H1 (cell line): ENCODE measurements at regions not wholly inside any gene's neighbourhood (a gene's known extent, or its start where the extent isn't known, plus 50 kb on each side); places are given as distances from the start of the nearest gene placed in this dataset.

Source experiments
- POU5F1 ChIP-seq: IDR thresholded peaks from 2 replicates; pipeline ENCODE4 v1.6.1; 2011; ENCODE audit warnings: low read depth, mild to moderate bottlenecking, low read length, moderate library complexity
- RBBP5 ChIP-seq: IDR thresholded peaks from 2 replicates; pipeline ENCODE4 v1.7.1; 2012; ENCODE audit warnings: low read depth, mild to moderate bottlenecking, inconsistent platforms, low read length, moderate library complexity, borderline replicate concordance
- RNF2 ChIP-seq: fragments of 200-900, 300-1000 bp; sonication (generic); IDR thresholded peaks from 2 replicates; pipeline ENCODE4 v1.7.1; 2016; ENCODE audit warnings: borderline replicate concordance, low read depth, mild to moderate bottlenecking, antibody characterized with exemption, low read length; ENCODE audit not compliant: poor library complexity, severe bottlenecking; ENCODE audit errors: missing control alignments
- SIX5 ChIP-seq: IDR thresholded peaks from 2 replicates; pipeline ENCODE4 v1.6.1; 2011; ENCODE audit warnings: mild to moderate bottlenecking, low read depth, low read length
- TCF12 ChIP-seq: IDR thresholded peaks from 2 replicates; pipeline ENCODE4 v1.6.1; 2011; ENCODE audit warnings: low read depth, mild to moderate bottlenecking, low read length
- TF ChIP-seq, protein P1 (sequence below): fragments of 300-600 bp; sonication (generic); IDR thresholded peaks from 2 replicates; pipeline ENCODE4 v1.7.1; 2012; ENCODE audit warnings: low read length, moderate library complexity, mild to moderate bottlenecking, inconsistent platforms; ENCODE audit not compliant: insufficient replicate concordance
- TF ChIP-seq, protein P2 (sequence below): IDR thresholded peaks from 2 replicates; pipeline ENCODE4 v1.6.1; 2012; ENCODE audit warnings: inconsistent platforms
- TF ChIP-seq, protein P3 (sequence below): IDR thresholded peaks from 2 replicates; pipeline ENCODE4 v1.6.1; 2012; ENCODE audit warnings: low read length, inconsistent platforms

DNA sequence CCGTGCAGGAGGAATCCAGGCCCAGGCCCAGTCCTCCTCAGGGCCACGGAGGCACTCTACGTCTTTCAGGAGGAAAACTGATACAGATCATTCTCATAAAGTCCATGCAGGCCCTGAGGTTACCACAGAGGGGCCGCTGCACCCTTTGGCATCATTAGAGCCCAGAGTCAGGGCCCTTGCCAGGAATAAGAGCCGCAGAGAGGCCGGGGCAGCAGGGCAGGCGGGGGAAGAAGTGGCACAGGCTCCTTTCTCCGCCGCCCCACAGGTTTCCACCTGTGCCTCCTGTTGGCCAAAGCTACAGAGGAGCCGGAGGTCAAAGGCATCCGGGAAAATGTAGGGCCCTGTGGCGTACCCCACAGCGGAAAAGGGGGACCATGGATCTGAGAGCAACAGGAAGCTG lies 366.6 kb upstream of the SHH start (continued):
- TF ChIP-seq, protein P1, sequence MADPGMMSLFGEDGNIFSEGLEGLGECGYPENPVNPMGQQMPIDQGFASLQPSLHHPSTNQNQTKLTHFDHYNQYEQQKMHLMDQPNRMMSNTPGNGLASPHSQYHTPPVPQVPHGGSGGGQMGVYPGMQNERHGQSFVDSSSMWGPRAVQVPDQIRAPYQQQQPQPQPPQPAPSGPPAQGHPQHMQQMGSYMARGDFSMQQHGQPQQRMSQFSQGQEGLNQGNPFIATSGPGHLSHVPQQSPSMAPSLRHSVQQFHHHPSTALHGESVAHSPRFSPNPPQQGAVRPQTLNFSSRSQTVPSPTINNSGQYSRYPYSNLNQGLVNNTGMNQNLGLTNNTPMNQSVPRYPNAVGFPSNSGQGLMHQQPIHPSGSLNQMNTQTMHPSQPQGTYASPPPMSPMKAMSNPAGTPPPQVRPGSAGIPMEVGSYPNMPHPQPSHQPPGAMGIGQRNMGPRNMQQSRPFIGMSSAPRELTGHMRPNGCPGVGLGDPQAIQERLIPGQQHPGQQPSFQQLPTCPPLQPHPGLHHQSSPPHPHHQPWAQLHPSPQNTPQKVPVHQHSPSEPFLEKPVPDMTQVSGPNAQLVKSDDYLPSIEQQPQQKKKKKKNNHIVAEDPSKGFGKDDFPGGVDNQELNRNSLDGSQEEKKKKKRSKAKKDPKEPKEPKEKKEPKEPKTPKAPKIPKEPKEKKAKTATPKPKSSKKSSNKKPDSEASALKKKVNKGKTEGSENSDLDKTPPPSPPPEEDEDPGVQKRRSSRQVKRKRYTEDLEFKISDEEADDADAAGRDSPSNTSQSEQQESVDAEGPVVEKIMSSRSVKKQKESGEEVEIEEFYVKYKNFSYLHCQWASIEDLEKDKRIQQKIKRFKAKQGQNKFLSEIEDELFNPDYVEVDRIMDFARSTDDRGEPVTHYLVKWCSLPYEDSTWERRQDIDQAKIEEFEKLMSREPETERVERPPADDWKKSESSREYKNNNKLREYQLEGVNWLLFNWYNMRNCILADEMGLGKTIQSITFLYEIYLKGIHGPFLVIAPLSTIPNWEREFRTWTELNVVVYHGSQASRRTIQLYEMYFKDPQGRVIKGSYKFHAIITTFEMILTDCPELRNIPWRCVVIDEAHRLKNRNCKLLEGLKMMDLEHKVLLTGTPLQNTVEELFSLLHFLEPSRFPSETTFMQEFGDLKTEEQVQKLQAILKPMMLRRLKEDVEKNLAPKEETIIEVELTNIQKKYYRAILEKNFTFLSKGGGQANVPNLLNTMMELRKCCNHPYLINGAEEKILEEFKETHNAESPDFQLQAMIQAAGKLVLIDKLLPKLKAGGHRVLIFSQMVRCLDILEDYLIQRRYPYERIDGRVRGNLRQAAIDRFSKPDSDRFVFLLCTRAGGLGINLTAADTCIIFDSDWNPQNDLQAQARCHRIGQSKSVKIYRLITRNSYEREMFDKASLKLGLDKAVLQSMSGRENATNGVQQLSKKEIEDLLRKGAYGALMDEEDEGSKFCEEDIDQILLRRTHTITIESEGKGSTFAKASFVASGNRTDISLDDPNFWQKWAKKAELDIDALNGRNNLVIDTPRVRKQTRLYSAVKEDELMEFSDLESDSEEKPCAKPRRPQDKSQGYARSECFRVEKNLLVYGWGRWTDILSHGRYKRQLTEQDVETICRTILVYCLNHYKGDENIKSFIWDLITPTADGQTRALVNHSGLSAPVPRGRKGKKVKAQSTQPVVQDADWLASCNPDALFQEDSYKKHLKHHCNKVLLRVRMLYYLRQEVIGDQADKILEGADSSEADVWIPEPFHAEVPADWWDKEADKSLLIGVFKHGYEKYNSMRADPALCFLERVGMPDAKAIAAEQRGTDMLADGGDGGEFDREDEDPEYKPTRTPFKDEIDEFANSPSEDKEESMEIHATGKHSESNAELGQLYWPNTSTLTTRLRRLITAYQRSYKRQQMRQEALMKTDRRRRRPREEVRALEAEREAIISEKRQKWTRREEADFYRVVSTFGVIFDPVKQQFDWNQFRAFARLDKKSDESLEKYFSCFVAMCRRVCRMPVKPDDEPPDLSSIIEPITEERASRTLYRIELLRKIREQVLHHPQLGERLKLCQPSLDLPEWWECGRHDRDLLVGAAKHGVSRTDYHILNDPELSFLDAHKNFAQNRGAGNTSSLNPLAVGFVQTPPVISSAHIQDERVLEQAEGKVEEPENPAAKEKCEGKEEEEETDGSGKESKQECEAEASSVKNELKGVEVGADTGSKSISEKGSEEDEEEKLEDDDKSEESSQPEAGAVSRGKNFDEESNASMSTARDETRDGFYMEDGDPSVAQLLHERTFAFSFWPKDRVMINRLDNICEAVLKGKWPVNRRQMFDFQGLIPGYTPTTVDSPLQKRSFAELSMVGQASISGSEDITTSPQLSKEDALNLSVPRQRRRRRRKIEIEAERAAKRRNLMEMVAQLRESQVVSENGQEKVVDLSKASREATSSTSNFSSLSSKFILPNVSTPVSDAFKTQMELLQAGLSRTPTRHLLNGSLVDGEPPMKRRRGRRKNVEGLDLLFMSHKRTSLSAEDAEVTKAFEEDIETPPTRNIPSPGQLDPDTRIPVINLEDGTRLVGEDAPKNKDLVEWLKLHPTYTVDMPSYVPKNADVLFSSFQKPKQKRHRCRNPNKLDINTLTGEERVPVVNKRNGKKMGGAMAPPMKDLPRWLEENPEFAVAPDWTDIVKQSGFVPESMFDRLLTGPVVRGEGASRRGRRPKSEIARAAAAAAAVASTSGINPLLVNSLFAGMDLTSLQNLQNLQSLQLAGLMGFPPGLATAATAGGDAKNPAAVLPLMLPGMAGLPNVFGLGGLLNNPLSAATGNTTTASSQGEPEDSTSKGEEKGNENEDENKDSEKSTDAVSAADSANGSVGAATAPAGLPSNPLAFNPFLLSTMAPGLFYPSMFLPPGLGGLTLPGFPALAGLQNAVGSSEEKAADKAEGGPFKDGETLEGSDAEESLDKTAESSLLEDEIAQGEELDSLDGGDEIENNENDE: no peak
- TF ChIP-seq SIX5: no peak
- TF ChIP-seq, protein P2, sequence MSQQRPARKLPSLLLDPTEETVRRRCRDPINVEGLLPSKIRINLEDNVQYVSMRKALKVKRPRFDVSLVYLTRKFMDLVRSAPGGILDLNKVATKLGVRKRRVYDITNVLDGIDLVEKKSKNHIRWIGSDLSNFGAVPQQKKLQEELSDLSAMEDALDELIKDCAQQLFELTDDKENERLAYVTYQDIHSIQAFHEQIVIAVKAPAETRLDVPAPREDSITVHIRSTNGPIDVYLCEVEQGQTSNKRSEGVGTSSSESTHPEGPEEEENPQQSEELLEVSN: no peak
- TF ChIP-seq, protein P3, sequence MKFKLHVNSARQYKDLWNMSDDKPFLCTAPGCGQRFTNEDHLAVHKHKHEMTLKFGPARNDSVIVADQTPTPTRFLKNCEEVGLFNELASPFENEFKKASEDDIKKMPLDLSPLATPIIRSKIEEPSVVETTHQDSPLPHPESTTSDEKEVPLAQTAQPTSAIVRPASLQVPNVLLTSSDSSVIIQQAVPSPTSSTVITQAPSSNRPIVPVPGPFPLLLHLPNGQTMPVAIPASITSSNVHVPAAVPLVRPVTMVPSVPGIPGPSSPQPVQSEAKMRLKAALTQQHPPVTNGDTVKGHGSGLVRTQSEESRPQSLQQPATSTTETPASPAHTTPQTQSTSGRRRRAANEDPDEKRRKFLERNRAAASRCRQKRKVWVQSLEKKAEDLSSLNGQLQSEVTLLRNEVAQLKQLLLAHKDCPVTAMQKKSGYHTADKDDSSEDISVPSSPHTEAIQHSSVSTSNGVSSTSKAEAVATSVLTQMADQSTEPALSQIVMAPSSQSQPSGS: no peak
- TF ChIP-seq RNF2: no peak
- TF ChIP-seq RBBP5: no peak
- no peak for TF ChIP-seq POU5F1
- no peak for TF ChIP-seq TCF12
